ENCODE measurements at regions not wholly inside any gene's neighbourhood (a gene's known extent, or its start where the extent isn't known, plus 50 kb on each side); places are given as distances from the start of the nearest gene placed in this dataset.

DNA sequence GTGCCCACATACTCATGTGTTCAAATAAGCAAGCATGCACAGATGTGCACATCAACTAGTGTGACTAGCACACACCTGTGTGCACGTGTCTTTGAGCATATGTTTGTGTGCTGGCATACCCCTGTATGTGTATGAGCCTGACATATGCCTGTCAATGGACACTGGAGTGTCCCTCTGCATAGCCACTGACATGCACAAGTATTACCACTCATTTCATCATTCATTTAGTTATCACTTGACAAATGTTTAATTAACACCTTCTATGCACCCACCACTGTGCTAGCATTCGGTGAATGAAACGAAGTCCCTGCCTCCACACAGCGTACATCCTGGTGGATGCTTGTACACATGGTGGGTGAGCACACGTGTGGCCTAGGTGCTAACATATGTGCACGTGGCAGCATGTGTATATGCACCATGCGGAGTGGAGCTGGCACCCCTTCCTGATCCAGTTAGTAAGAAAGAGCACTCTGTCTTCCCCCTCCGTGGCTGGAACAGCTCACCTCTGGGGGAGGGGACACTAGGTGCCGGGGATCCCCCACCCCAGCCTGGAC, 112.0 kb downstream of the CHST1 start:
- DNase-seq (ENCODE audit: low read depth) (no peak), FAIRE-seq (no peak)
- no peak overlapping the region for H3K9ac ChIP-seq (ENCODE audit: low read length)
- H3K36me3 ChIP-seq (ENCODE audit: insufficient read depth, low read length): no peaks in the 10 kb centered on the region
- no peak overlapping the region for H3K4me3 Mint-ChIP-seq (ENCODE audit: unreplicated experiment)
- peaks cover 11% of the 10 kb centered on the region for H3K9me3 Mint-ChIP-seq (ENCODE audit: unreplicated experiment)
- no peak overlapping the region for H3K4me2 ChIP-seq (ENCODE audit: low read length)
- TF ChIP-seq CTCF (IDR thresholded peaks at IDR 0.05; ENCODE audit: insufficient read depth, low read depth, low read length) (no peak), EZH2 (IDR thresholded peaks at IDR 0.05; ENCODE audit: insufficient read depth, low read length) (no peak)
- no peak overlapping the region for H3K27ac ChIP-seq (ENCODE audit: low read depth, low read length)
- no peaks in the 10 kb centered on the region for H3K27me3 ChIP-seq (ENCODE audit: insufficient read depth, low read length)
- no peak overlapping the region for H2AFZ ChIP-seq (ENCODE audit: low read depth, low read length)
- H3K36me3 Mint-ChIP-seq (ENCODE audit: low read depth, unreplicated experiment): no peaks in the 10 kb centered on the region
- H3K4me1 Mint-ChIP-seq (ENCODE audit: low read depth, unreplicated experiment): no peaks in the 10 kb centered on the region
- H3K4me3 ChIP-seq (ENCODE audit: insufficient read depth, low read depth, low read length): no peak overlapping the region
- H3K27me3 Mint-ChIP-seq (ENCODE audit: low read depth, unreplicated experiment): peaks cover 75% of the 10 kb centered on the region
- no peaks in the 10 kb centered on the region for H4K20me1 ChIP-seq (ENCODE audit: insufficient read depth, low read length)
- H3K79me2 ChIP-seq (ENCODE audit: insufficient read depth, low read length): no peaks in the 10 kb centered on the region
- H3K9me3 ChIP-seq (ENCODE audit: insufficient read depth, low read depth, low read length): no peaks in the 10 kb centered on the region
- no peak overlapping the region for H3K27ac Mint-ChIP-seq (ENCODE audit: unreplicated experiment)
- H3K4me1 ChIP-seq (ENCODE audit: insufficient read depth, low read length): no peaks in the 10 kb centered on the region

DNA sequence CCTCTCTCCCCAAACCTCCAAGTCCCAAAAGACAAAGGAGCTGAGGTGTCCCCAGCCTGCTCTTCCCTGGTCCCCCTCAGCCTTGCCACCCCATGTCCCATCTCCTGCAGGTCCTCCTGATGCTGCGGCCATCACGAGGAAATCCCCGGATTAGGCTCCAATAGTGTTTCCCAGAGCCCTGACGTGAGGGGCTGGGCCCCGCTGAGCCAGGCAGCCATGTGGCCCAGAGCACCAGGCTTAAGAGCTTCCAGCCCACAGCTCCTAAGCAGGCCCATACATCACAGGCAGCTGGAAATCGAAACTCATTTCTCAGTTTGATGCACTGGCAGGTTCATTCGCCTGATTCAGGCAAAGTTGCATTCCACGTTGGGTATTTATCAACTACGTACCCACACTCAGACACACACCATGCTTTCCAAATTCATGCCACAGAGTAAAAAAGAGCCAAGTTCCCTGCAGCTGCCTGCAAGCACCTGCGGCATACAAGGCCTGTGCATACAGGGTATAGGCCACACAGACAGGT, 114.2 kb downstream of the CHST1 start:
- no peak for TF ChIP-seq CTCF (IDR thresholded peaks at IDR 0.05; ENCODE audit: insufficient read depth, low read depth, low read length)
- TF ChIP-seq EZH2 (IDR thresholded peaks at IDR 0.05; ENCODE audit: insufficient read depth, low read length): no peak

DNA sequence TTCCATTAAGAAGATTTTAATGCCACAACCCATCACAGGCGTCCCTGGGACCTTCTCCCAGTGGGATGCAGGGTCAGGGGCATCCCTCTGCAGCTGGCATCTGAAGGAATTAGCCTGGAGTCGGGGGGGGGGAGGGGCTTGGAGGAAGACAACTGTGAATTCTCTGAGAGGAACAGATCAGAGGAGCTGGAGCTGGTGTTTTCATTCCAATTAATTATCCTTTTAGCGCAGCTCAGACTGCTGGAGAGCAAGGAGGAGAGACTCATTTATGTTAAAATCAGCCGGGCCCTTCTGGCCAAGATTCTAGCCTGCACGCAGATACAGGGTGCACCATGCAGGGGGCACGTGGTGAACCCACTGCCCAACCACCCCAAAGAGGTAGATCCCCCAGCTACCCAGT, 116.2 kb downstream of the CHST1 start:
- no peak for FAIRE-seq
- Histone ChIP-seq H3K79me2 (ENCODE audit: insufficient read depth, low read length) (no peaks in the 10 kb centered on the region), H3K9me3 (ENCODE audit: insufficient read depth, low read depth, low read length) (no peaks in the 10 kb centered on the region)

More for the DNA sequence above, 114.2 kb downstream of the CHST1 start:
- FAIRE-seq: no peak
- no peaks in the 10 kb centered on the region for H3K9me3 ChIP-seq (ENCODE audit: insufficient read depth, low read depth, low read length)
- no peak overlapping the region for H2AFZ ChIP-seq (ENCODE audit: low read depth, low read length)
- no peak overlapping the region for H3K9ac ChIP-seq (ENCODE audit: low read length)
- no peaks in the 10 kb centered on the region for H3K79me2 ChIP-seq (ENCODE audit: insufficient read depth, low read length)
- Mint-ChIP-seq H3K27me3 (ENCODE audit: low read depth, unreplicated experiment) (peaks cover 75% of the 10 kb centered on the region), H3K36me3 (ENCODE audit: low read depth, unreplicated experiment) (no peaks in the 10 kb centered on the region), H3K4me3 (ENCODE audit: unreplicated experiment) (no peak overlapping the region), H3K4me1 (ENCODE audit: low read depth, unreplicated experiment) (no peaks in the 10 kb centered on the region), H3K27ac (ENCODE audit: unreplicated experiment) (no peak overlapping the region), H3K9me3 (ENCODE audit: unreplicated experiment) (no peaks in the 10 kb centered on the region)
- H3K4me2 ChIP-seq (ENCODE audit: low read length): no peak overlapping the region
- H3K4me3 ChIP-seq (ENCODE audit: insufficient read depth, low read depth, low read length): no peak overlapping the region
- DNase-seq (ENCODE audit: low read depth): no peak
- H4K20me1 ChIP-seq (ENCODE audit: insufficient read depth, low read length): no peaks in the 10 kb centered on the region
- no peaks in the 10 kb centered on the region for H3K4me1 ChIP-seq (ENCODE audit: insufficient read depth, low read length)
- peaks cover under 1% of the 10 kb centered on the region for H3K27me3 ChIP-seq (ENCODE audit: insufficient read depth, low read length)
- no peaks in the 10 kb centered on the region for H3K36me3 ChIP-seq (ENCODE audit: insufficient read depth, low read length)
- no peak overlapping the region for H3K27ac ChIP-seq (ENCODE audit: low read depth, low read length)

More for the DNA sequence above, 116.2 kb downstream of the CHST1 start:
- Histone ChIP-seq H2AFZ (ENCODE audit: low read depth, low read length) (no peak overlapping the region), H3K27ac (ENCODE audit: low read depth, low read length) (no peak overlapping the region), H4K20me1 (ENCODE audit: insufficient read depth, low read length) (no peaks in the 10 kb centered on the region), H3K4me2 (ENCODE audit: low read length) (no peak overlapping the region), H3K9ac (ENCODE audit: low read length) (no peak overlapping the region), H3K27me3 (ENCODE audit: insufficient read depth, low read length) (peaks cover 4% of the 10 kb centered on the region), H3K36me3 (ENCODE audit: insufficient read depth, low read length) (no peaks in the 10 kb centered on the region), H3K4me1 (ENCODE audit: insufficient read depth, low read length) (no peaks in the 10 kb centered on the region), H3K4me3 (ENCODE audit: insufficient read depth, low read depth, low read length) (no peak overlapping the region)
- Mint-ChIP-seq H3K27ac (ENCODE audit: unreplicated experiment) (no peak overlapping the region), H3K9me3 (ENCODE audit: unreplicated experiment) (no peaks in the 10 kb centered on the region), H3K4me1 (ENCODE audit: low read depth, unreplicated experiment) (no peaks in the 10 kb centered on the region), H3K4me3 (ENCODE audit: unreplicated experiment) (no peak overlapping the region), H3K36me3 (ENCODE audit: low read depth, unreplicated experiment) (no peaks in the 10 kb centered on the region), H3K27me3 (ENCODE audit: low read depth, unreplicated experiment) (peaks cover 74% of the 10 kb centered on the region)
- DNase-seq (ENCODE audit: low read depth): no peak
- TF ChIP-seq CTCF (IDR thresholded peaks at IDR 0.05; ENCODE audit: insufficient read depth, low read depth, low read length) (no peak), EZH2 (IDR thresholded peaks at IDR 0.05; ENCODE audit: insufficient read depth, low read length) (no peak)
